T-helper 17 cell (primary cell): ENCODE measurements at regions not wholly inside any gene's neighbourhood (a gene's known extent, or its start where the extent isn't known, plus 50 kb on each side); places are given as distances from the start of the nearest gene placed in this dataset.

Source experiments
- ATAC-seq: fragments of 150-1000 bp; cut with Tn5 transposase; 2 replicates; pipeline ENCODE4 v1.10.0; 2021; ENCODE audit warnings: mild to moderate bottlenecking, moderate library complexity
- DNase-seq, 3 donors: peaks; one replicate each; pipeline versions ENCODE4 v3.0.0 to v3.0.0-alpha.2; 2020 to 2021
- H3K9me3 ChIP-seq: one replicate; pipeline ENCODE4 v1.7.0; 2013; ENCODE audit warnings: low read length, mild to moderate bottlenecking; ENCODE audit not compliant: control insufficient read depth, poor library complexity, severe bottlenecking
- H3K27ac Mint-ChIP-seq: one replicate; pipeline ENCODE4 v1.8.0; 2022; ENCODE audit warnings: mild to moderate bottlenecking, moderate library complexity, mixed read lengths
- H3K27me3 Mint-ChIP-seq: one replicate; pipeline ENCODE4 v1.8.0; 2022; ENCODE audit warnings: mixed read lengths
- H3K36me3 Mint-ChIP-seq: one replicate; pipeline ENCODE4 v1.8.0; 2022; ENCODE audit warnings: low read depth, mixed read lengths
- H3K4me1 Mint-ChIP-seq: one replicate; pipeline ENCODE4 v1.8.0; 2022; ENCODE audit warnings: mild to moderate bottlenecking, mixed read lengths
- H3K4me3 Mint-ChIP-seq: one replicate; pipeline ENCODE4 v1.8.0; 2022; ENCODE audit warnings: mild to moderate bottlenecking, moderate library complexity, mixed read lengths

DNA sequence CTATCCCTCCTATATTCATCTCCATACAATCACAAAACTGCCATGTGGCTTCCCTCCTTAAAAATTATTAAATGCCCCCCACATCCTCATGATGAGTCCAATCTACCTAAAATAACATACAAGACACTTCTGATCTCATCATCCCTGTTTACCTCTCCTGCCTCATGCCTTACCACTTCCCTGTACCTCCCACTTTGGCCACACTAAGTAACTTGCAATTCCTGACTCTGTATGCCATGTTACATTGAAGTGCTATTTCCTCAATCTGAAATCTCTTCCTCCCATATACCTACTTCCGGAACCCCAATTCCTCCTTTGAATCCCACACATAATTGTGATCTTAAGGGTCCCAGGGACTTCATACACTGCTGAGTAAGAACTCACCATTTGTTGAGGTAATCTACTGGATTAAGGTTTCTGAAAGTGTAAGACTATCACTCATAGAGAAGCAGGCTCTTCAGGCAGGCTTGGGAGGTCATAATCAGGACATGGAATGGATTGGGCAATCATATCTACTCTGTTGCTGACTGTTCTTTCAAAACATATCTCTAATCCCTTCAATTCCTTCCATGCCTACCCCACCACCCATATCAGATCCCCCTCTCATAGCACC is 117.6 kb upstream of the PLEKHG7 start:
- no peaks in the 10 kb centered on the region for H3K27me3 Mint-ChIP-seq
- H3K36me3 Mint-ChIP-seq = no peaks in the 10 kb centered on the region
- ATAC-seq = no peak

DNA sequence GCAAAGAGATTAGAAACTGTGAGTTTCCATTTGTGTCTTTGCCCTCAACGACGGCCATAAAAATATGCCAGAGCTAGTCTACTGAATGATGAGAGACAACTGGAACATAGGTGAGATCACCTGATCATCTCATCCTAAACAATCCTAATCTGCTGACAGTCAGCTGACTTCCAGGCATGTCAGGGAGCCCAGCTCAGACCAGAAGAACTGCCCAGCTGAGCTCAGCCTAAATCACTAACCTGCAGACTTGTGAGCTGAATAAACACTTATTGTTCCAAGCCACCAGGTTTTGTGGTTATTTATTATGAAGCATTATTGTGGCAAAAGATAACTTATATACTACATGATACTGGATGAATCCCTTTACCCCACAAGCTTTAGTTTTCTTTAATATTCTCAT is 118.9 kb upstream of the PLEKHG7 start:
- ATAC-seq (no peak), DNase-seq (no peak)
- Mint-ChIP-seq H3K36me3 (peaks cover 2% of the 10 kb centered on the region), H3K4me1 (no peaks in the 10 kb centered on the region), H3K27ac (no peak overlapping the region), H3K4me3 (no peak overlapping the region), H3K27me3 (no peaks in the 10 kb centered on the region)
- no peaks in the 10 kb centered on the region for H3K9me3 ChIP-seq

More for the DNA sequence above, 117.6 kb upstream of the PLEKHG7 start:
- H3K9me3 ChIP-seq = no peaks in the 10 kb centered on the region
- no peak overlapping the region for H3K4me3 Mint-ChIP-seq
- no peak for DNase-seq
- no peak overlapping the region for H3K27ac Mint-ChIP-seq
- no peaks in the 10 kb centered on the region for H3K4me1 Mint-ChIP-seq

DNA sequence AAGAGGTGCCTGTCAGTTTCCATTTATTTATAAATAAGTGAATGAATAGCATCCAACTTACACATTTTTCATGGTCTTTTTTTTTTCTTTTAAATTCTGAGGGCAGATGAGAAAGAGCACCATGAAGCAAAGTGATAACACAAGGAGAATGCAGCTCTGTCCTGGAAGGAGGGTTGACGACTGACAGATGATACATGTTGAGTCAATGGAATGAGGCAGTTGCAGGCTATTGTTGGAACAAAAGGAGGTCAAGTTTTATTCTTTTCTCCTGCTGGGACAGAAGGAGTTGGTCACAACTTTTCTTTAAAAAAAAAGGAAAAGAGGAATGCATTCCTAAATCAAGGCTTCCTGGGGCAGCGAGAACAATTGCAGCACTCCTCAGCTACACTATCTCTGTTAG is 119.9 kb upstream of the PLEKHG7 start:
- Mint-ChIP-seq H3K27me3 (no peaks in the 10 kb centered on the region), H3K36me3 (peaks cover 2% of the 10 kb centered on the region), H3K4me3 (no peak overlapping the region), H3K27ac (no peak overlapping the region), H3K4me1 (no peaks in the 10 kb centered on the region)
- ATAC-seq = no peak
- DNase-seq = no peak
- H3K9me3 ChIP-seq = no peaks in the 10 kb centered on the region

DNA sequence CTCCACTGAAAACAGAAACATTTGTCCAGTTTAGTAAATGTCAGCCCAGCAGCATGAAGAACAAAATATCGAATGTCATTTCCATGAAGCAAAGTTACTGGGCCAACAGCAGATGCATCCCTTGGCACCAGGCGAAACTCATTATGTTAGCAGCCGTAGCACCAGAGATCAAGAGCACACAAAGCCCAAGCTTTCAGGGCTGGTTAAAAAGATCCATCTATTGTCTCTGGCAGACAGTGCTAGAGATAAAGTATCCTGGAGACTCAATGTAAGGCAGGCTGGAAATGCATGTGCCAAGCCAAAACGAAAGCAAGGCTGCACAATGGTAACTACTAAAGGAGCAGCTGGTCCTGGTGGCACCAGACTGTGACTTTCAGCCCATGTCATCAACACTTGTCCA is 120.3 kb upstream of the PLEKHG7 start:
- no peaks in the 10 kb centered on the region for H3K9me3 ChIP-seq
- H3K27ac Mint-ChIP-seq = peak overlapping the region; percentile 5
- DNase-seq (no peak), ATAC-seq (no peak)
- no peak overlapping the region for H3K4me3 Mint-ChIP-seq
- H3K27me3 Mint-ChIP-seq = no peaks in the 10 kb centered on the region
- H3K36me3 Mint-ChIP-seq = peaks cover 2% of the 10 kb centered on the region
- no peaks in the 10 kb centered on the region for H3K4me1 Mint-ChIP-seq

DNA sequence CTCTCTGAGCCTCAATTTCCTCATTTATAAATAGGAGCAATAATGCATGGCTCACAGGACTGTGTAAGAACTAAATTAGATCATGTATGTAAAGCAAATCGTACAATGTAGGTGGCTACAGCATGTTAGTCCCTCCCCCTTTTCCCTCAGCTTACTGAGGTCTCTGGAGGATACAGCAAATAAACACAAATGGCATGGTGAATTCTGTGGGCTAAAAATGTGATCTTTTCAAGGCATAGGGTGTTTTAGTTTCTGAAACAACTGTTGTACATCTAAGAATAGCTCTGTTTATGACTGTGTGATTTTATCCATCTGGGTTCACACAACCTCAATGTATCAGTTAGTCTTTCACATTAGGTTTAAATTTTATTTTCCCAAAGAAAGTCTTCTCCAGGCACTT is 121.2 kb upstream of the PLEKHG7 start:
- H3K9me3 ChIP-seq = no peaks in the 10 kb centered on the region
- Mint-ChIP-seq H3K27me3 (no peaks in the 10 kb centered on the region), H3K27ac (no peak overlapping the region), H3K4me1 (no peaks in the 10 kb centered on the region), H3K4me3 (no peak overlapping the region), H3K36me3 (peaks cover 2% of the 10 kb centered on the region)
- no peak for ATAC-seq
- DNase-seq = no peak

DNA sequence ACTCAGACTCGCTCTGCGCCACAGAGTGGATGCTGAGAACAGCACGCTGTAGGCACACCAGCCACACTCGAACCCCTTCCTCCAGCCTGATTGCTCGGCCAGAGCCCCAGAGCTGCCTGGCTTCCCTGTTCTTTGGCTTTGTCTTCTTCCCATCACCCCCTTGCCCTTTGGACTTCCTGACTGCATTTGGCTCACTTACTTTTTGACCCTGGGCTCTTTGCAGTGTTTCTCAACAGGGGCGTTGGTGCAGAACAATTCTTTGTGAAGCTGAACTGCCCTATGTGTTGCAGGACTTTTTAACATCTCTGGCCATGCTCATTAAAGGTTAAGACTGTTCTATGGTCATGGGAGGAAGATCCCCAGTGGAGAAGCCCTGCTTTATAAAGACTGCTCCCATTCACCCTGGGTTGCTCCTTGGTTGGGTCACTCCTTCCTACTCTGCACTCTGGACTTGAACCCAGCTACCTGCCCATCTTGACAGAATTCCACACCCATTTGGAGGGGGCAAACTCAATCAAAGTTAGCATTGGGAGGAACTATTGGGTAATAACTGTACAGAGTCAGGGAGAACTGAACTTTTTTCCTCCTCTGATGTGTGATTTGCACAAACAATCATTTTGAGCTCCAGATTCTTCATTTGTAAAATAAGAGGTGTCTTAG is 127.7 kb upstream of the PLEKHG7 start:
- ATAC-seq (no peak), DNase-seq (no peak)
- H3K36me3 Mint-ChIP-seq = peaks cover 1% of the 10 kb centered on the region
- H3K27me3 Mint-ChIP-seq = no peaks in the 10 kb centered on the region
- no peaks in the 10 kb centered on the region for H3K9me3 ChIP-seq
- H3K27ac Mint-ChIP-seq = peak overlapping the region; percentile 89
- H3K4me1 Mint-ChIP-seq = peaks cover 7% of the 10 kb centered on the region
- no peak overlapping the region for H3K4me3 Mint-ChIP-seq

DNA sequence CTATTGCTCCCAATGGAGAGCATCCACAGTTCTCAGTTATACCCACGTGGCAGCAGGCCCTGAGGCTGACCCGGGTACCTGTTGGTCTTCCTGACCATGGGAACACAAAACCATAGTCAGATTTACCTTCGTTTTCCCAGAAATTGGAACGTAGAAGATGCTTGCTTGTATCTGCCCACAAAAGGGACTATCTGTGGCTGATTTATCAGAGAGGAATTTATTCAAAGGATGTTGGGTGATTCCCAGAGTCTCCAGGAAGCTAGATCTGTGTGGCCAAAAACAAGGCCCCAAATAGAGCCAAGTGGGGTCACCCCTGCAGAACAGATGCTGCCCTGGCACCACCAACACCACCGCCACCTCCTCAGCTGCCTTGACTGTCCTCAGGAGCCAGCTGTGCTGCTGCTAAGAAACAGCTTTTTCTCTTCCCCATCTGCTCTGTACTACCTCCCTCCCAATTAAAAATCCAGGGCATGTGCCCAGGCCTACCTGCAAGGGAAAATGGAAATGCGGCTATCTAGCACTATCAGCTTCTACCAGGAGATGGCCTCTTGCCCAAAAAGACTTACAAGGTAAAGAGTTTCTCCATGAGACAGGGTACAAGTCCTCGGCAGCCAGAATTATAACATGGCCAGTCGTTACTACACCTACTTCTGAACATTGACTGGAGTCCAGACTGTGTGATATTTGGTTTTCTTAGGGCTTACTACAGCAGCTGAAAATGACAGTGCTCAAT is 128.6 kb upstream of the PLEKHG7 start:
- DNase-seq = no peak
- peak overlapping the region; percentile 89 for H3K27ac Mint-ChIP-seq
- H3K4me1 Mint-ChIP-seq = peaks cover 7% of the 10 kb centered on the region
- H3K4me3 Mint-ChIP-seq = no peak overlapping the region
- H3K27me3 Mint-ChIP-seq = no peaks in the 10 kb centered on the region
- H3K9me3 ChIP-seq = no peaks in the 10 kb centered on the region
- H3K36me3 Mint-ChIP-seq = no peaks in the 10 kb centered on the region
- no peak for ATAC-seq

DNA sequence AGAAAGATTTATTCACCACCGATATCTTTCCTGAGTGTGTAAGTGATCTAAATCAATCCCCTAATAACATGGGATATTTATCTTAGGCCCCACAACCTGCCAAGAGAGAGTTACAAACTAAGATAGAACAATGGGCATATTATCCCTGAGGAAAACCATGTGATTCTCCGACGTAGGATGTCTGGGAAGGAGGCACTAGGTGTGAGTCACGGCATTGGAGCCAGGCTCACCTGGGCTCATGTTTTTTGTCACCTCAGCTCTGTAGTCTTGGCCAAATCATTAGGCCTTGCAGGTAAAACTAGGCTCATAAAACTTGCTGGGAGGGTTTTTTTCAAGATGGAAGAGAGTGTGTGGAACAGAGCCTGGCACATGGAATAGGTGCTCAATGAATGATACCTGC is 129.7 kb upstream of the PLEKHG7 start:
- peak overlapping the region; percentile 89 for H3K27ac Mint-ChIP-seq

DNA sequence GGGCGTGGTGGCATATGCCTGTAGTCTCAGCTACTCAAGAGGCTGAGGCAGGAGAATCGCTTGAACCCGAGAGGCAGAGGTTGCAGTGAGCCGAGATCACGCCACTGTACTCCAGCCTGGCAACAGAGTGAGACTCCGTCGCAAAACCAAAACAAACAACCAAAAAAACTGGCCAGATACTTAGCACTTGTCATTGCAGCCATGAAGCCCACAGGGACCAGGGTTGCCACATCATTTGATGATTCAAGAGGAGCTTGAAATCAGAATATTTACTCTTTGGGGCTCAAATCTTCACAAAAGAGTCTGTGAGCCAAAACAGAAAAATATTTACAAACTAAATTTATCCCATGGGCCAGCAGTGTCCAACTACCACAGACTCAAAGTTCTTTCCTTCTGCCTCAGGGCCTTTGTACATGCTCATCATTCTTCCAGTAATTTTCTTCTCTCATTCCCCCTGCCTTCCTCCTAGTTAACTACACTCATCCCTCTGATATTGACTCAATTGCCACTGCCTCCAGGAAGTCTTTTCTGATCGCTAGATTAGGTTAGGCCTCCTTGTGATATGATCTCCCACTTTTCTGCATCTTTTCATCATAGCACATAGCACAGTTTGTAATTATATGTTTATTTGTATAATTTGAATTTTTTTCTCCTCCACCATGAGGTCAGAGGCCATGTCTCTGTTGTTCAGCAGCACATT is 130.8 kb upstream of the PLEKHG7 start:
- H3K27me3 Mint-ChIP-seq = no peaks in the 10 kb centered on the region
- H3K27ac Mint-ChIP-seq = peak overlapping the region; percentile 89
- H3K4me1 Mint-ChIP-seq = peaks cover 10% of the 10 kb centered on the region
- ATAC-seq (no peak), DNase-seq (no peak)
- H3K9me3 ChIP-seq = no peaks in the 10 kb centered on the region
- H3K4me3 Mint-ChIP-seq = no peak overlapping the region
- no peaks in the 10 kb centered on the region for H3K36me3 Mint-ChIP-seq

More for the DNA sequence above, 129.7 kb upstream of the PLEKHG7 start:
- ATAC-seq (no peak), DNase-seq (no peak)
- no peaks in the 10 kb centered on the region for H3K27me3 Mint-ChIP-seq
- H3K4me3 Mint-ChIP-seq = no peak overlapping the region
- H3K9me3 ChIP-seq = no peaks in the 10 kb centered on the region
- H3K36me3 Mint-ChIP-seq = no peaks in the 10 kb centered on the region
- H3K4me1 Mint-ChIP-seq = peaks cover 10% of the 10 kb centered on the region

DNA sequence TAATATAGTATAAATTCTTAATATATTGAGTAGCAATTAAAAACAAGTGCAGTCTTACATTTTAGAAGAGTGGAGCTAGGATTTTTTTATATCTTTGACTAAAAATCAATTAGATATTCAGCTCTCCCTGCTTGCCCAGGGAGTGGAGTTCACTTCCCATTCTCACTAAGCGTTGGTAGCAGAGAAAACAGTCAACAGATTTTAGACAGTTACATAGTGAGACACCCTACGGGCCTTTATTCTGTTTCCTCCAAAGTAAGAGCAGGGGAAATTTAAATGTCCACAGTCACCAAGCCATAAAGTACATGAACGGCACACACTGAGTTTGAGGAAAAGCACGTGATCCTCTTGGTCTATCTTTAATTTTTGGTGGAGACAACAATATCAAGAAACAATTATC is 131.6 kb upstream of the PLEKHG7 start:
- Mint-ChIP-seq H3K27ac (peak overlapping the region; percentile 89), H3K4me1 (peaks cover 10% of the 10 kb centered on the region), H3K27me3 (no peaks in the 10 kb centered on the region), H3K4me3 (no peak overlapping the region), H3K36me3 (no peaks in the 10 kb centered on the region)
- ATAC-seq (no peak), DNase-seq (no peak)
- H3K9me3 ChIP-seq = no peaks in the 10 kb centered on the region

DNA sequence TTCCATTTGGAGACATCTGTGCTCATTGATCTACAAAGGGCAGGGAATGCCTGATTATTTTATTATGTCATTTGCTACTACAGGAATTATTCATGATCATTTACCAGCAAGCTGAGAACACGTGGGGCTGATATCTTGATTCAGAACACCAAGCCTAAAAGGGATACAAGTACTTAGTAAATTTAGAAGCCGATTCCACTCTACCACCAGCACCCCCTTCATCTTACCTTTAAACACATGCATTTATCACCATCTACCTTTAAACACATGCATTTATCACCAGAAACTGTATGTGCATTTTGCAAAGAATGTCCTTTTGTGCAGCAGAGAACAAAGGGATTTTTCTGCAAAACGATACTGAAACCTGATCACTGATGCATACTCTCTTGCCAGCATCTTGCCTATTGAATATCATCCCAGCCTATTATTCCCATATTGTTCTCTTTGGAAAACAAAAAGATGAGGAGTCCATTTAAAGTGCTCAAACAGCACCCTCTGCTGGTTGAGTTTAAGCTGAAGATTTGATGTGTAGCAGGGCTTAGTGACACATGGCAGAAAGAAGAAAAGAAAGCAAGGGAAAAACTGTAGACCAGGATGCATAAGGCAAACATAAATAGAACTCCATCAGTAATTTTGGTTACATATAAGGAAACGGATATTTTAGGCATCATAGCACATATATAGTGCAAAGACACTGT is 132.6 kb upstream of the PLEKHG7 start:
- peak in 1 of 3 donors; percentile 22 for DNase-seq
- peaks cover 10% of the 10 kb centered on the region for H3K4me1 Mint-ChIP-seq
- ATAC-seq = peak; percentile 85
- H3K27ac Mint-ChIP-seq = no peak overlapping the region
- no peak overlapping the region for H3K4me3 Mint-ChIP-seq
- H3K27me3 Mint-ChIP-seq = no peaks in the 10 kb centered on the region
- no peaks in the 10 kb centered on the region for H3K36me3 Mint-ChIP-seq
- H3K9me3 ChIP-seq = no peaks in the 10 kb centered on the region

DNA sequence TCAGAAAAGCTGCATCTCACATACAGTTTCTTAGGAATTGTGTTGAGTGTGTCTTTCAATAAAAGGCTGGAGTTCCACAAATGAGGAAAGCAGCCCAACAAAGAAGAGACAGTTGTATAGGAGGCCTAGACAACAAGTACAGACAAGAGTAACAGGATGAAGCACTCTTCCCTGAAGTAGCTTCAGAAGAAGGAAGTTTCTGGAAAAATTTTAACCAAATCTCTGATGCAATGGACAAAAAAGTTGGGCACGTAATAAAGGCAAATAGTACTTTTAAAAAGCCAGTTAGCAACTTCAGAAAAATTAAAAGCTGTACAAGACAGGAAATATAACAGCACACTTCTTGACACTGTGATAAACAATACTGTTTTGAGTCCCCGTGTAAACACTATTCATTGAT is 134.1 kb upstream of the PLEKHG7 start:
- no peak for ATAC-seq
- no peaks in the 10 kb centered on the region for H3K9me3 ChIP-seq
- H3K36me3 Mint-ChIP-seq = peaks cover 2% of the 10 kb centered on the region
- H3K4me3 Mint-ChIP-seq = no peak overlapping the region
- no peaks in the 10 kb centered on the region for H3K27me3 Mint-ChIP-seq
- DNase-seq = no peak
- peaks cover 3% of the 10 kb centered on the region for H3K4me1 Mint-ChIP-seq
- no peak overlapping the region for H3K27ac Mint-ChIP-seq
